ENCODE measurements at regions not wholly inside any gene's neighbourhood (a gene's known extent, or its start where the extent isn't known, plus 50 kb on each side); places are given as distances from the start of the nearest gene placed in this dataset.

DNA sequence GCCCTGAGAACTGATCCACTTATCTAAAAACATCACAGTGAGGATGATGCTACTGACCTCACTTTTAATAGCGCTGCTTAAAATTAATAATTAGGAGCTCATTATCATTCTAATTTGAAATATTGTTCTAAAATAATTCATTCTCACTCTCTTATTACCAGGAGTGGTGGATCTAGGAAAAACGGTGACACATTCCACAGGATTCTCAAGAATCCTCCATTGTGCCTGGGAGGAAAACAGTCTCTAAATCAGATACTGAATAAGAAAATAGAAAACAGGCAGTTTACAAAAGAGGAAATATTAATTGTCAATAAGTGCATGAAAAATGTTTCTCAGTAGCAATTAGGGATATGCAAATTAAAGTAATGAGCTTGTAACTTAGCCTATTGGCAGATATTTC, 187.4 kb downstream of the TENT5A start:
- TF ChIP-seq, protein P1, sequence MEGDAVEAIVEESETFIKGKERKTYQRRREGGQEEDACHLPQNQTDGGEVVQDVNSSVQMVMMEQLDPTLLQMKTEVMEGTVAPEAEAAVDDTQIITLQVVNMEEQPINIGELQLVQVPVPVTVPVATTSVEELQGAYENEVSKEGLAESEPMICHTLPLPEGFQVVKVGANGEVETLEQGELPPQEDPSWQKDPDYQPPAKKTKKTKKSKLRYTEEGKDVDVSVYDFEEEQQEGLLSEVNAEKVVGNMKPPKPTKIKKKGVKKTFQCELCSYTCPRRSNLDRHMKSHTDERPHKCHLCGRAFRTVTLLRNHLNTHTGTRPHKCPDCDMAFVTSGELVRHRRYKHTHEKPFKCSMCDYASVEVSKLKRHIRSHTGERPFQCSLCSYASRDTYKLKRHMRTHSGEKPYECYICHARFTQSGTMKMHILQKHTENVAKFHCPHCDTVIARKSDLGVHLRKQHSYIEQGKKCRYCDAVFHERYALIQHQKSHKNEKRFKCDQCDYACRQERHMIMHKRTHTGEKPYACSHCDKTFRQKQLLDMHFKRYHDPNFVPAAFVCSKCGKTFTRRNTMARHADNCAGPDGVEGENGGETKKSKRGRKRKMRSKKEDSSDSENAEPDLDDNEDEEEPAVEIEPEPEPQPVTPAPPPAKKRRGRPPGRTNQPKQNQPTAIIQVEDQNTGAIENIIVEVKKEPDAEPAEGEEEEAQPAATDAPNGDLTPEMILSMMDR (IDR thresholded peaks at IDR 0.05; ENCODE audit: extremely low read depth, missing control alignments): no peak
- DNase-seq (ENCODE audit: low spot score): no peak

DNA sequence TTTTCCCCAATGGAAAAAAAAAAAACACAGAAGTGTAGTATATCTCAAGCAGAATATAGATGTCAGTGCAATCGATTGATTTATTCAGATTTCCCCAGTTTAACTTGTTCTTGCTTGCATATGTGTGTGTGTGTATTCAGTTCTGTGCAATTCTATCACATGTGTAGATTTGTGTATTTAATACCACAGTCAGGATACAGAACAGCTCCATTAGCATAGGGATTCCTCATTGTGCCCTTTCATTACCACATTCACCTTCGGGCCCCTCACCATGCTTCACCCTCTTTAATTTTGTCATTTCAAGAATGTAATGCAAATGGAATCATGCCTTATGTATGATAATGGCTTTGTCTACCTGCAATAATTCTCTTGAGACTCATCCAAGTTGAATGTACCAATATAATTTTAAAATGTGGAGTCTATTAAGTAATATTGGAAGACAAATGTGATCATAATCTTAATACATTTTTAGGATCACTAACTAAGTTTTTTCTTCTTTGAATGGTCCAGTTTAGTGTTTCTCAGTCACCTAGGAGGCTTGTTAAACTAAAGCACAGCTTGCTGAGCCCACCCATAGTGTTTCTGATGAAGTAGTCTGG, 187.9 kb downstream of the TENT5A start:
- no peak for DNase-seq (ENCODE audit: low spot score)
- TF ChIP-seq, protein P1 (IDR thresholded peaks at IDR 0.05; ENCODE audit: extremely low read depth, missing control alignments): no peak

DNA sequence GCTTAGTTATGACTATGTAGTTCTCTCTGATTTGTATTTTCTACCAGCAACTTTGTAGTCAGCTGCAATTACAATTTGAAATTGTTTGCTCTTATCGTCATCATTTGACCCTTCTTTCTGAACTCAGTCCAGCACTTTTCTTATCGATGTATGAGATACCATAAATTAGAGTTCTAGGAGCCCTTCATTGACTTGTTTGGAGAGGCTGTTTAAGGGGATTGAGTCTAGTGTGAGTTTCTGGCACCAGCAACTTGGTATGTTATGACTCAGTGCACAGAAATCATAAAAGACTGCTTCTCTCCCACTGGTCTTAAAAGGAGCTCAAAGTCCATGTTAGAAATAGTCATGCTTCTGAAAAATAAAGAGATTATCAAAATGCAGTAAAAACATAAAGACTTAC, 190.3 kb downstream of the TENT5A start:
- no peak for DNase-seq (ENCODE audit: low spot score)

DNA sequence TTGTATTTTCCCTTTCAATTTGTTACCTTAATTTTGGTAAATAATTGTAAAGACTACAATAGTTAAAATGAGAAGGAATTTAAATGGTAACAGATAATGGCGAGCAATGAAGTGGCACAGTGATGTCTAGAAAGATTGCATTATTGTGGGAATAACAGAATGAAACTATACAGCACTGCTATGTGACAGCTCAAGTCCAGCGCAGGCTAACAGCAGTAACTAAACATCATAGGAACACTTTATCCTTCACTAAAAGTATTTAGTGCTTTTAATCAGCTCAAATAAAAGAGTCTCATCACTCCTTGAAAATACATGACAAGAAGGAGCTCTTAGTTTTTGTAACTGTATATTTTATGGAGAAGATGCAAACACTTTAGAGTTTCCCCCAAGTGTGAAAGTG, 190.8 kb downstream of the TENT5A start:
- DNase-seq (ENCODE audit: low spot score): no peak
- TF ChIP-seq, protein P1 (IDR thresholded peaks at IDR 0.05; ENCODE audit: extremely low read depth, missing control alignments): no peak

More for the DNA sequence above, 190.3 kb downstream of the TENT5A start:
- TF ChIP-seq, protein P1 (IDR thresholded peaks at IDR 0.05; ENCODE audit: extremely low read depth, missing control alignments): no peak

DNA sequence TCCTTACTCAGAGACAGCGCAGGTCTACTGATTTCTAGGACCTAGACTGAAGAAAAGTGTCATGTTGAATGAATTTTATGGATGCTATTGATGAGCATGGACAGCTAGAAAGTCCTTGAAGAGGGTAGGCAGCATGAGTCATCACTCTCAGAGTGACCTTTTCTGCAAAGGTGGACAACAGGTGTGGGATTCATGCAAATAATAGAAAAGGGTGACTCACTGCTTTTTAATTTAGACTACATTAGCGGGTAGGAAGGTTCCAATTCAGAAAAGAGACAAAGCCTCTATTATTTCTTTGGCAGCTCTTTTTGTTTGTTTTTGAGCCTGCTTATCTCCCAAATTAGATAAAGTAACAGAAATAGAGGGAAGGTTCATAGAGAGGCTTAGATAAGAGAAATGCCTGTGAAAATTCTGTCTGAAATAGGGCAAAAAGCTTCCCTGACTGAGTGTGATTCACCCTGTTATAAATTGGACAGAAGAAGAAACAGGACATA, 191.4 kb downstream of the TENT5A start:
- TF ChIP-seq, protein P1 (IDR thresholded peaks at IDR 0.05; ENCODE audit: extremely low read depth, missing control alignments): no peak
- no peak for DNase-seq (ENCODE audit: low spot score)

DNA sequence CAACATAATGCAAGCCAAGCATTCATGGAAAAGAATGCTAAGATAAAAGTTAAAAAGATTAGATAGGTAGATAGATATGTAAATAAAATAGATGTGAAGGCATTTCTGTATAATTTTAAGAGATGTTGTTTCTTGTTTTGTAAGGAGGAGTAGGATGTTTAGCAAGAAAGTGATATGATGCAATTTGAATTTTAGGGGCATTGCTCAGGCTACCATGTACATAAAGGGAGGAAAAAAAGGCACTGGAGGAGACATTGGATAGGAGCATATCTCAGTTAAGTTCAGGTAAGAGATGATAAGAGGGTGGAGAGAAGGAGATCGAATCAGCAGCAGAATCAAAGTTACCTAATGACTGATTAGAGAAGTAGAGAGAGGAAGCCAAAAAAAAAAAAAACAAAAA, 194.7 kb downstream of the TENT5A start:
- TF ChIP-seq, protein P1 (IDR thresholded peaks at IDR 0.05; ENCODE audit: extremely low read depth, missing control alignments): no peak
- no peak for DNase-seq (ENCODE audit: low spot score)

DNA sequence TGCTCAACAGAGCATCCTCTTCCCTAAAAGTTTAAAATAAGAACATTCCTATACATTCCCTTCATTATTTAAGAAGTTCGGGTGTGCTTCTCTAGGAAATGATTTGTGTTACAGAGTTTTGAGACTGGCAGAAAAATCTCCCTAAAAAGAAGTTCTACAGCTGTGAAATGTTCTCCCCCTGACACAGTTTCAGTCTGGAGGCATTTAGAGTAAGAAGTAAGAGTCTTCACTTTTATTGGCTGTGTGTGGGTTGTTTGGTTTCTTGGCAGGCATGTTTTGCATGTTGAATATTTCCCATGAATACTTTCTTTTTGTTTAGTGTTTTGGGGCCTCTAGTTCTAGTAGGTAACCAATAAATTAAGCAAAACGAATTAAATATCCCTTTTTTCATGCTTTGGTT, 195.9 kb downstream of the TENT5A start:
- TF ChIP-seq, protein P1 (IDR thresholded peaks at IDR 0.05; ENCODE audit: extremely low read depth, missing control alignments): no peak
- DNase-seq (ENCODE audit: low spot score): no peak

Data from GM20000 (cell line).